NOMO-1 (cell line): ENCODE measurements at regions not wholly inside any gene's neighbourhood (a gene's known extent, or its start where the extent isn't known, plus 50 kb on each side); places are given as distances from the start of the nearest gene placed in this dataset.
"Not testable (repeated sequence)": the region's sequence is repeated elsewhere in the genome, so short reads cannot be mapped to it uniquely, and the experiment has no call there.

Experiments used
- DNase-seq, 2 experiments: peaks; one replicate each; lab custom pipeline; 2025; ENCODE audit not compliant: unreplicated experiment in 2 of 2; lab: John Stamatoyannopoulos, UW

DNA sequence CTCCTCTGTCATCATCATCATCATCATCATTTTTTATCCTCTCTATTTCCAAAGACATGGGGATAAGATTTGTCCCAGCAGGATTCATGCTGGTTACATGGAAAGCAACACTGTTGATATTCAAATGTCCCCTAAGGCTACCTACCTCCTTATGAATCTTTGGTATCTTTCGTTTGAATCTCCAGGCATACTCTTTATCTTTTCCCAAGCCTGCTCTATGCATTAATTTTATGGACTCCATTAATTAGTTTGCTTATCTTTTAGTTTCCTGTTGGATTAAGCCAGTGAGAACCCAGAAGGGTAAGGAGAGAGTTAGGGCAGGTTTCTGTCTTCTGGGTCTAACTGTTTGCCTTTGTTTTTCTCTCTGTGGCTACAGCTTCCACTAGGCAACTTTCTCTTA, 129.6 kb upstream of the GOT2 start:
- no peak for DNase-seq

GRCh38 chr16:58863042-58863441, 128.9 kb upstream of the GOT2 start:
- DNase-seq: no peak

GRCh38 chr16:58862334-58863021, 128.4 kb upstream of the GOT2 start:
- no peak for DNase-seq

DNA sequence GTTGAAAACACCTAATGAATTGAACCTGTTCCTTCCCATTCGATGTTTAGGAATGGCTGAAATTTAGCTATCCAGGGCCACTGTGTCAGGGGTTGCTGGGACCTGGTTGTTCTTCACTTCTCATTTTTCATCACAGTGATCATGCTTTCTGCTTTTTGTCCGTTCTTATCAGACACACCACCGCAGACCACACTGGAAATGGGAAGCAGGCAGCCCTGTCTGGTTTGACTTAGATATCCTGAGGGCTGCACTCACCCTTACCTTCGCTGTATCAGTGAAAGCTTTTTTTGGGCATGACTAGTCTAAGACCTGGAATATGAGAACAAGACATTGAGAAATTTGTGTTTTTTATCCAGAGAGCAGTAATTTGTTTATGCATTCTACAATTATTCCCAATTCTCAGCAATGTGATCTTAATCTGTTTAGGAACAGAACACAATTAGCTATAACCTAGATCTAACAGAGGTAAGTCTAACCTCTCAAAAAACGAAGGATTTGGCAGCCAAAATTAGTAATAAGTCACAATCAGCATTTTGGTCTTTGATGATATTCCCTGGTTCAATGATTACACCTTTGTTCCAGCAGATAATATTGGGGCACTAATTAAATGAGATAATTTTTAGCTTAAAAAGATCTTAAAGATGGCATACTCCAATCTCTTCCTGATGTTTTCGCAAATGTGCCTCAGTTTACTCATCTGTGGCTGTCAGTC, 126.0 kb upstream of the GOT2 start:
- DNase-seq: peak; percentile 25 to 63

DNA sequence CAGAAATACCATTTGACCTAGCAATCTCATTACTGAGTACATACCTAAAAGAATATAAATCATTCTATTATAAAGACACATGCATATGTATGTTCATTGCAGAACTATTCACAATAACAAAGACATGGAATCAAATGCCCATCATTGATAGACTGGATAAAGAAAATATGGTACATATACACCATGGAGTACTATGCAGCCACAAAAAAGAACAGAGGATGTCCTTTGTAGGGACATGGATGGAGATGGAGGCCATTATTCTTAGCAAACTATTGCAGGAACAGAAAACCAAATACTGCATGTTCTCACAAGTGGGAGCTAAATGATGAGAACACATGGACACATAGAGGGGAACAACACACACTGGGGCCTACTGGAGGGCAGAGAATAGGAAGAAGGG, 124.5 kb upstream of the GOT2 start:
- not testable (repeated sequence) for DNase-seq

GRCh38 chr16:58855291-58855863, 121.3 kb upstream of the GOT2 start:
- DNase-seq: peak in 1 of 2 experiments; percentile 34

DNA sequence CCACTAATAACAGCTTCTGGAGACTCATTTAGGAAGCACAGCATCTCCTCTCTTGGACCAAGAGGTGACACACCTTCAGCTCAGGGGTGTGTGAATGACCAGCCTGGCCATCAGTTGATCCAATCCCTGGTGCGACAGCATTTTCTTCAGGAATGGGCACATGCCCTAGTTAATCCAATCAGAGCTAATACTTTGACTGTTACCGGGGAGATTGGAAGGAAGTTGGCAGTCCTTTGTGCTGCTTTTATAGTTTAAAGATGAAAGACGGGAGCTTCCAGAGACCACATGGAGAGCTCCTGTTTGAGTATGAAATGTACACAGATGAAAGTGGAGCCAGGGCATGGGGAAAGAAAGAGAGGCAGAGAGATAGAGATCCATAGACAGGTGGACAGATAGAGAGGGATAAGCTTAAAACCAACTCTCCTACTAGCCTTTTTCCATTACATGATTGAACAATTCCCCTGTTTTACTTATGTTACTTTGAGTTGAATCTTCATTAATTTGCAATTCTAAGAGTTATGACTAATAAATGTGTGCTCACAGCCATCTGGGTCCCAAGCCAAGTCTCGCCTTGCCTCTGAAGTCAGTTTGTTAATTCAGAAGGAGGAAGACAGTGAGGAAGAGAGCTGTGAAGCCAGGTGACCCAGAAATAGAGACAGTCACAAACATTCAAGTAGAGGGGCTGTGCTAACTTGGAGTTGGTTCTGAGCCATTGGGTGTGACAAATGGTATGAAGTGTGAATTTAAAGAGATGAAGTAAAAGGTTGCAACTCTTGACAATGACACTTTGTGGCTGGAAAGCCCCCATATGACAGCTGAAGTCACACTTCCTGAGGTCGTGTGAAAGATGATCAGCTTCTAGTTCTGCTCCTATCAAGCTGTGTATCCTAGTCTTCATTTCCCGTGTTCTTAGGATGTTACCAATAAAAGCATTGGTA, 120.0 kb upstream of the GOT2 start:
- no peak for DNase-seq

DNA sequence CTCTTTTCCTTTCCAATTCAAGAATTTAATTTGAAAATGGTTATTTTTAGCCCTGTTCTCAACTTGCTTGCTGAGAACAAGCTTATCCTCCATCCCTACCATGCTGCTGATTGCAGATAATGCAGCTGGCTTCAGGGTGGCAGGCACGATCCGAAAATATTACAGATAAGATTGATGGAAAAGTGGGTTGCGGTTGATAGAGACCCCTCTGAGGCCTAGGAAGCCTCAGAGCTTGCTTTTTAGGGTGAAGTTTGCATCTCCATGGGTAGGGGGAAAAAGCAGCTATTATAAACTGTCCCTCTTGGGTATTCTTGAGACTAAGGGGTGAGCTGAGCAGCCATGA, 116.5 kb upstream of the GOT2 start:
- DNase-seq: no peak

DNA sequence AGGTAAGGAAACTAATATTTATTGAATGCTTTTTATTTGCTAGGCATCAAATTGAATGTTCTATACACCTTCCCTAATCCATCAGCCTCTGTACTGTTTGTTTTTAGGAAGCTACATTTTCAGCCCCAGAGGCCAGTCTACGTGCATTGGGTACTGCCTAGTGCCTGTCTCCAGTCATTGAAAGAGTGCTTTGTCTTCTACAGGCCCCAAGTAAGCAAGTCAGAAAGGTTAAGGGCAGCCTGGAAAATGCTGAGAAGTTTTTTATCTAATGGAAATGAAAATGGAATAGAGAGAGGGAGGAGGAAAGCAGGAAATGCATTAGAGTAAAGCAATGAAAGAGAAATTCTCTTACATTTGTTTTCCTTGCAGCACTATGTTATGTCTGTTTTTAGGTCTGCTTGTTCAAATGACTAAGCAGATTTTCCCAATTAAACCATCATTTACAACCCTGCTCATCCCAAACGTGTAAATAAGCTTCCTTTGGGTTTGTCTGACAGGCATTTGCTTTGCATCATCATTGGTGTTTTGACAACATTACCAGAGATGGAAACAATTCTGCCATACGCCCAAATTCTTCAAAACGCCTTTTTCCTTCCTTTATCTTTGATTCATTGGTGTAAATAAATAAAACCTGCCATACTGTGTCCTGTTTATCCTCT, 116.0 kb upstream of the GOT2 start:
- DNase-seq: no peak

DNA sequence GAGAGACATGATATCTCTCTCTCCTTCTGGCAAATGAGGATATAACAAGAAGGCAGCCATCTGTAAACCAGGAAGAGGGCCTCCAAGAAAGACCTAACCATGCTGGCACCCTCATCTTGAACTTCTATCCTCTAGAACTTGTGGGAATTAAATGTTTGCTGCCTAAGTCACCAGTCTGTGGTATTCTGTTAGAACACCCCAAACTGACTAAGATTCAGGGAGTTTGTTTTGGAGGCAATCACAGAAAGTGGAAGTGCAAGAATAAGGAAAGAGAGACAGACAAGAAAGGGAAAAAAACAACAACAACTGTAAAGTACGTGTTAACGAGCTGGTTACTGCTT, 114.5 kb upstream of the GOT2 start:
- DNase-seq: no peak

- peak; percentile 28 to 66 for DNase-seq
Observed at GRCh38 chr16:58847902-58848661, 114.0 kb upstream of the GOT2 start.

GRCh38 chr16:58846226-58846625, 112.1 kb upstream of the GOT2 start:
- DNase-seq: not testable (repeated sequence)

- peak; percentile 13 to 49 for DNase-seq
Observed at GRCh38 chr16:58843675-58844074, 109.6 kb upstream of the GOT2 start.

- DNase-seq: no peak
Observed at GRCh38 chr16:58842746-58843145, 108.6 kb upstream of the GOT2 start.

DNA sequence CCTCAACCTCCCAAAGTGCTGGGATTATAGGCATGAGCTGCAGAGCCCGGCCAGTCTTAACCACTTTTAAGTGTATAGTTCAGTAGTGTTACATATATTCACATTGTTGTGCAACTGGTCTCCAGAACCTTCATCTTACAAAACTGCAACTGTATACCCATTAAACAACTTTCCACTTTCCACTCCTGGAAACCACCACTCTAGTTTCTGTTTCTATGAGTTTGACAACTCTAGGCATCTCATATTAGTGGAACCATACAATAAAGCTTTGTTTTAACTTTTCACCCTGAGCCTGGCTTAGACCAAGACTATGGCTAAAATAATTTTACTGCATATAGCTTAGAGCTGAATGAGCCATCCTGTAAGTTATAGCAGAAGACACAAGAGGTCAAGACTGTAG, 108.0 kb upstream of the GOT2 start:
- no peak for DNase-seq

DNA sequence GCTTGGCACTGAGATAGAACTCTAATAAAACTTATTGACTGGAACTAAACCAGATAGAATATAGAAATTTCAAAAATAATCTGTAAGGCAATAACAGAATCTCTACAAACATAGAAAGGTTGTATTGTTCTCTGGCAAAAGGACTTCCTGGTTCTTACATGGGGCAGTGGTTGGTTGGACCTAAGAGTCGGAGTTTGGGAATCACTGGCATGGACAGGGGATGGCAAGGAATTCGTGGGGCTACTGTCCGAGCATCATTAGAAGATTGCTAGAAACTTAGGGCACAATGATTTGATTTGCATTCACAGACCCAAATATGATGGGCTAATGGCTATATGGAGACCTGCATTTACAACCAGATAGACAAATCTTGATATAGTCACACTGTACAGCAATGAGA, 103.8 kb upstream of the GOT2 start:
- DNase-seq: no peak

- DNase-seq: no peak
Observed at GRCh38 chr16:58836427-58836826, 102.3 kb upstream of the GOT2 start.

DNA sequence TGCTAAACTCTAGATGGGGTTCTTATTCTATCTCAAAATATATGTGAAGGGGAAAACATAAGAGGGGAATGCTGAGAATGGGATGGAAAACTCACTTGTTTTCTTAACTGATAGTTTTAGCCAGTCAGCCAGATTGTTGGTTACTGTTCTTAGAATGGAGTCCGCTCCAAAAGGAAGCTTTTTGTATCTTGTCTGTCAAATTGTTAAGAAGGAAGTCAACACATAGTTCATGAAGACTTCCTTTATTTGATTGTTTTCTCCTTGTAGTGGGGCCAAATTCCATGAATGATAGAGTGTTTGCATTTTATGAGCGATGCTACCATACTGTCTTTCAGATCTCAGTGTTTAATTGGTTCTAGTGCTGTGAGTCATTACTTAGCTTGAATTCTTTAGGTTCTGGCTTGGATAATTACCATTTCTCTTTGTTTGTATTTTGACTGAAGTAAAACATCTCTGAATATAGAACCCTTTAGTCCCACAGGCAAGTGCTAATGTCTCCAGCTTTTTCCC, 98.3 kb upstream of the GOT2 start:
- DNase-seq: no peak

GRCh38 chr16:58831386-58831785, 97.3 kb upstream of the GOT2 start:
- no peak for DNase-seq
